GM12864 (cell line): ENCODE measurements at regions not wholly inside any gene's neighbourhood (a gene's known extent, or its start where the extent isn't known, plus 50 kb on each side); places are given as distances from the start of the nearest gene placed in this dataset.
"Not testable (repeated sequence)": the region's sequence is repeated elsewhere in the genome, so short reads cannot be mapped to it uniquely, and the experiment has no call there.

Experiments used
- DNase-seq: peaks from one replicate; pipeline ENCODE4 v3.0.0-alpha.2; 2011; ENCODE audit warnings: low read depth
- H3K4me3 ChIP-seq: 2 replicates; pipeline ENCODE4 v1.5.1; 2011; ENCODE audit warnings: mild to moderate bottlenecking, low read depth, low read length, control low read depth
- TF ChIP-seq, protein P1 (sequence below): IDR thresholded peaks from 2 replicates; pipeline ENCODE4 v1.5.1; 2011; ENCODE audit warnings: low read depth, mild to moderate bottlenecking, moderate library complexity, low read length, control low read depth, inconsistent platforms; ENCODE audit errors: missing control alignments

DNA sequence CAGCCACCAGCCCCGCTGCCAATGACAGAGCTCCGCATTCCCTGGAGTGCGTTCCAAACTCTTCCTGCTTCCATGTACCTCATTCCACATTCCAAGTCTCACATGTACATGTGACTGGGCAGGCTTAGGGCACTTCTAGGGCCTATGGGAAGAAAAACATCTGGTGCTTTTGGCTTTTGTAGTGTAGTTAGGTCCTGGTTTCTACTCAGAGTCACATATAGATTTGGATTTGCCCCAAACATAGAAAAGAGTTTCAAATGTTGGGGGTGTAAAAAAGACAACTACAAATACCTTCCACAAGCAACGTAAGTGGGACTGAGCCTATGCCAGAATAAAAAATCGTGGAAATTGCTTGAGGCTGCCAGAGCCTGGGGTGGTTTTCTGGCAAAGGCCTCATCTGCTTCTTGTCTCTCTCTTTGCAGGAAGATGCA lies 84.1 kb downstream of the ZNF467 start:
- TF ChIP-seq, protein P1, sequence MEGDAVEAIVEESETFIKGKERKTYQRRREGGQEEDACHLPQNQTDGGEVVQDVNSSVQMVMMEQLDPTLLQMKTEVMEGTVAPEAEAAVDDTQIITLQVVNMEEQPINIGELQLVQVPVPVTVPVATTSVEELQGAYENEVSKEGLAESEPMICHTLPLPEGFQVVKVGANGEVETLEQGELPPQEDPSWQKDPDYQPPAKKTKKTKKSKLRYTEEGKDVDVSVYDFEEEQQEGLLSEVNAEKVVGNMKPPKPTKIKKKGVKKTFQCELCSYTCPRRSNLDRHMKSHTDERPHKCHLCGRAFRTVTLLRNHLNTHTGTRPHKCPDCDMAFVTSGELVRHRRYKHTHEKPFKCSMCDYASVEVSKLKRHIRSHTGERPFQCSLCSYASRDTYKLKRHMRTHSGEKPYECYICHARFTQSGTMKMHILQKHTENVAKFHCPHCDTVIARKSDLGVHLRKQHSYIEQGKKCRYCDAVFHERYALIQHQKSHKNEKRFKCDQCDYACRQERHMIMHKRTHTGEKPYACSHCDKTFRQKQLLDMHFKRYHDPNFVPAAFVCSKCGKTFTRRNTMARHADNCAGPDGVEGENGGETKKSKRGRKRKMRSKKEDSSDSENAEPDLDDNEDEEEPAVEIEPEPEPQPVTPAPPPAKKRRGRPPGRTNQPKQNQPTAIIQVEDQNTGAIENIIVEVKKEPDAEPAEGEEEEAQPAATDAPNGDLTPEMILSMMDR = no peak
- H3K4me3 ChIP-seq = no peak overlapping the region
- DNase-seq = no peak

DNA sequence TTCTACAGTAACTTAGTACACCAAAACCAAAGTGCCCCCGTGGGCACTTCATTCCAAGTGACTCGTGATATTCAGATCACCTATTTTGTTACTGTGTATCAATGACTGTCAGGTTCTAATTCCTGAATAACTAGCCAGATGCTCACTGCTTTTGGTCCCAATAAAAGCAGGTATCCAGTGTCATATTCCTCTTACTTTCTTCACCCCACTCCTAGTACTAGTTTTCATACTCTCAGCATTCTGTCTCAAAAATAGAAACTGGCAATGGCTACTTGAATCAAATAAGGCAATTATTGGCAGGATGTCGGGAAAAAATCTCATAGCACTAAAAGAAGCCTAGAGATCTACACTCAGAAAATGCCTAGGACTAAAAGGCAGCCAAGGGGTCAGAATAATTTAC lies 84.6 kb downstream of the ZNF467 start:
- TF ChIP-seq, protein P1 = no peak
- H3K4me3 ChIP-seq = no peak overlapping the region
- DNase-seq = no peak

DNA sequence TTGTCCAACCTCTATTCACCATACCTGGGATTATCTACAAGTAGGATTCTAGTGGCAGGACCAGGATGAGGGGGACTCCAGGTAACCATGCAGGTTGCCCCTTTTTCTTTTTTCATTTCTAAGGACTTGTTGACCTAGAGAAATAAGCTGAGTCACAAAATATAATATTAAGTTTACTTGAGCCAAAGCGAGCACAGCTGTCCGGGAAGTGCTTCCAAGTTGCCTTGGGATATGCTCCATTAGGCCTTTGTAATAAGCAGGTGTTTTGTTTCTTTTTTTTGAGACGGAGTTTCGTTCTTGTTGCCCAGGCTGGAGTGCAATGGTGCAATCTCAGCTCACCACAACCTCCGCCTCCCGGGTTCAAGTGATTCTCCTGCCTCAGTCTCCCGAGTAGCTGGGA lies 85.6 kb downstream of the ZNF467 start:
- not testable (repeated sequence) for H3K4me3 ChIP-seq, DNase-seq

DNA sequence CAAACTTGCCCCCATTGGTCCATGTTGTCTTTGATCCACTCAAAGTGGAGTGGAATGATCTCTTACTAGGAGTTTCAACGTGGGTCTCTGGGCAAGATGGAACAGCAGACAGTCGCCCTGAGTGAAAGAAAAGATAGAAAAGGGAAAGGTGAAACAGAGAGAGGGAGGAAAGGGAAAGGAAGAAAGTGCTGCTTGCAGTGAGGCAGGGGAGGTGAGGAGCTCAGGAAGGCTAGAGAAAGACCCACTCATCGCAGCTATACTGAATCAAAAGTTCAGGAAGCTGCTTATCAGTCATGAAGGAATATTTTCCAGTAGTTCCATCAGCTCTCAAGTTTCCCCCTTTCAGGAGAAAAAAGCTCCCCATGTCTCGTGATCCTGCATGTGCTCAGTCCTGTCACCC lies 86.9 kb downstream of the ZNF467 start:
- TF ChIP-seq, protein P1 = no peak
- H3K4me3 ChIP-seq = no peak overlapping the region

DNA sequence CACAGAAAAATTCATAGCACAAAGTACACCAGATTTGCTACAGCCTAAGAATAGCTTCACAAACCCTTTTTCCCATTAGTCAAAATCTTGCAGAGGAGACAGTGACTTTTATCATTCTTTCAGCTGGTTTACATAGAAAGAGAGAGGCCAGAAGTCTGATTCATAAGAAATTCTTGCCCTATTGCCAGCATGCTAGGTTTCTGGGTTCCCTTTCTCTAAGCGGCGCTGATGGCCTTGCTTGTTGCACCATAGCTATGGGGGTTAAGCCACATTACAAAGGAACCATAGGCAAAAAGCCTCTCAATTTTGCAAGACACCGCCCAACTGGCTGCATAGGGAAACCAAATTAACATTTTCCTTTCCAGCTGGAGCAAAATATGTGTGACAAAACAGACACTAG lies 87.4 kb downstream of the ZNF467 start:
- DNase-seq = no peak
- TF ChIP-seq, protein P1 = no peak
- no peak overlapping the region for H3K4me3 ChIP-seq

More for the DNA sequence above, 86.9 kb downstream of the ZNF467 start:
- DNase-seq = no peak

DNA sequence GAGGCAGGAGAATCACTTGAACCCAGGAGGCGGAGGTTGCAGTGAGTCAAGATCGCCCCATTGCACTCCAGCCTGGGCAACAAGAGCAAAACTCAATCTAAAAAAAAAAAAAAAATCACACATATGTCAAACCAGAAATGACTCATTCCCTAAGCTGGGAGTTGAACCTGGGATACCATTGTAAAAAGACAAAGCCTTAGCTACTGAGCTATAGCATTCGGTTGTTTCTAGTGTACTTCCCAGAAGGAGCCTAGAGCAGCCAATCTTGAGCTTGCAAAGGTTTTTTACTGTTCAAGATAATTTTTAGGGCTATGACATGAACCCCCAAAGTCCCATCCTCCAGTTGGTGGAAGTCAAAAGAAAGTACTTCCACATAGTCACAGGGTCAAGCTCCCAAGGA lies 87.9 kb downstream of the ZNF467 start:
- TF ChIP-seq, protein P1 = no peak
- H3K4me3 ChIP-seq = no peak overlapping the region
- no peak for DNase-seq

DNA sequence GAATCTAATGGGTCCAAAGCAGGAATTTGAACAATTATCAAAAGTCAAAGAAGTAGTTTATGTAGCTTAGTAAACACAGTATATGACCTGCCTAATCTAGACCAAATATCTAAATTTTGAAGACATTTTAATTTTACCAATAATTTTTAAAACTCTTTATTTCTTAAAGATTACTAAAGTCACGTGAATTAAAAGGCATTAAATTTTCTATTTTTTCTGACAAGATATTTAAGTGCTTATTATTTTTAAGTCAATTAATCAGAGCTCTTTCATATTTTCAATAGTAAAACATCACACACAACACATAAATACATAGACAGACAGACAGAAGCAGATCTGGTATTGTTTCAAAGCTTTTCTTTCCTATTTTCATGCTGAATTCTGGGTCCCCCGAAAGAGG lies 89.5 kb downstream of the ZNF467 start:
- no peak overlapping the region for H3K4me3 ChIP-seq
- TF ChIP-seq, protein P1 = no peak
- no peak for DNase-seq

DNA sequence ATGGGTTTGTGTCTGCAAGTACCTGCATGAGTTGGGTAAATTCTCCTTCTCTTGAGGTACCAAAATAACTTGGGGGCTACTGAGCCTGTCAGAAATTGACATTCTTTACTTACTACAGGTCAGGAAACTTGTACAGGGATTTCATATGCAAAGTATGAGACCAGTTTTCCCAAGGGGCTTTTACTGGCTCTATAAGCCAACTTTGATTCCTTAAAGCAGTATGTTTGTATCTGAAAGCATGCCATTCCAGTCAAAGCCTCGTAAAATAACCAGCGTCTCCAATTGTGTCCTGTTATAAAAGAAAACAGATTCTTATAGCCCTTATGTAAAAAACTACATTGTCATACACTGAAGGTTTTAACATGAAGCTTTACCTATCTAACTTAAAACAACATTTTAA lies 90.2 kb downstream of the ZNF467 start:
- TF ChIP-seq, protein P1 = no peak
- H3K4me3 ChIP-seq = no peak overlapping the region
- no peak for DNase-seq
